GM06990 (cell line): ENCODE measurements at regions not wholly inside any gene's neighbourhood (a gene's known extent, or its start where the extent isn't known, plus 50 kb on each side); places are given as distances from the start of the nearest gene placed in this dataset.

Experiments used
- DNase-seq: peaks from one replicate; pipeline ENCODE4 v3.0.0-alpha.2; 2011; ENCODE audit not compliant: insufficient read length; ENCODE audit errors: extremely low read depth
- H3K27me3 ChIP-seq: replicated peaks from 2 replicates; pipeline ENCODE4 v1.6.0; 2011; ENCODE audit warnings: low read length; ENCODE audit not compliant: control insufficient read depth, insufficient read depth
- H3K36me3 ChIP-seq: 2 replicates; pipeline ENCODE4 v1.5.1; 2011; ENCODE audit warnings: low read length; ENCODE audit not compliant: control insufficient read depth, insufficient read depth
- H3K4me3 ChIP-seq: replicated peaks from 2 replicates; pipeline ENCODE4 v1.5.1; 2011; ENCODE audit warnings: low read depth, mild to moderate bottlenecking, control low read depth, low read length
- CTCF ChIP-seq: IDR thresholded peaks from 2 replicates; pipeline ENCODE4 v1.5.1; 2011; ENCODE audit warnings: low read length, control low read depth, mild to moderate bottlenecking, inconsistent platforms; ENCODE audit not compliant: insufficient read depth, poor library complexity, severe bottlenecking

- DNase-seq, result no peak
- H3K27me3 ChIP-seq, result no peaks in the 10 kb centered on the region
- H3K4me3 ChIP-seq, result no peak overlapping the region
- H3K36me3 ChIP-seq, result no peaks in the 10 kb centered on the region
- no peak for TF ChIP-seq CTCF
These were observed 110.3 kb upstream of the NFIB start for GRCh38 chr9:14424289-14424688.

- Histone ChIP-seq H3K4me3 (no peak overlapping the region), H3K36me3 (no peaks in the 10 kb centered on the region), H3K27me3 (no peaks in the 10 kb centered on the region)
- no peak for TF ChIP-seq CTCF
- DNase-seq, result no peak
These were observed 109.9 kb upstream of the NFIB start for GRCh38 chr9:14423815-14424261.

- Histone ChIP-seq H3K27me3 (no peaks in the 10 kb centered on the region), H3K36me3 (no peaks in the 10 kb centered on the region), H3K4me3 (no peak overlapping the region)
- no peak for DNase-seq
- TF ChIP-seq CTCF, result no peak
These were observed 107.3 kb upstream of the NFIB start for GRCh38 chr9:14421291-14421690.

GRCh38 chr9:14418941-14419937, 105.3 kb upstream of the NFIB start:
- H3K4me3 ChIP-seq, result no peak overlapping the region
- no peaks in the 10 kb centered on the region for H3K27me3 ChIP-seq
- H3K36me3 ChIP-seq, result no peaks in the 10 kb centered on the region
- TF ChIP-seq CTCF, result no peak
- DNase-seq, result no peak

GRCh38 chr9:14418301-14418940, 104.5 kb upstream of the NFIB start:
- no peak for TF ChIP-seq CTCF
- no peak for DNase-seq
- H3K36me3 ChIP-seq, result no peaks in the 10 kb centered on the region
- H3K27me3 ChIP-seq, result no peaks in the 10 kb centered on the region
- H3K4me3 ChIP-seq, result no peak overlapping the region
